IPS DF 6.9 (cell line): ENCODE measurements at regions not wholly inside any gene's neighbourhood (a gene's known extent, or its start where the extent isn't known, plus 50 kb on each side); places are given as distances from the start of the nearest gene placed in this dataset.

Experiments
- DNase-seq: peaks from one replicate; pipeline ENCODE4 v3.0.0-alpha.2; 2013; ENCODE audit warnings: low read depth, low spot score
- H3K27ac ChIP-seq: one replicate; pipeline ENCODE4 v1.5.1; 2013; ENCODE audit warnings: low read length, control low read depth
- H3K27me3 ChIP-seq: 2 replicates; pipeline ENCODE4 v1.6.1; 2013; ENCODE audit warnings: mild to moderate bottlenecking, low read length; ENCODE audit not compliant: control insufficient read depth, insufficient read depth
- H3K36me3 ChIP-seq: 2 replicates; pipeline ENCODE4 v1.6.1; 2013; ENCODE audit warnings: low read length; ENCODE audit not compliant: control insufficient read depth, insufficient read depth
- H3K4me1 ChIP-seq: 2 replicates; pipeline ENCODE4 v1.6.1; 2013; ENCODE audit warnings: low read length; ENCODE audit not compliant: control insufficient read depth, insufficient read depth
- H3K4me3 ChIP-seq: 2 replicates; pipeline ENCODE4 v1.5.1; 2013; ENCODE audit warnings: mild to moderate bottlenecking, low read length
- H3K9me3 ChIP-seq: 2 replicates; pipeline ENCODE4 v1.6.1; 2013; ENCODE audit warnings: low read length, inconsistent platforms; ENCODE audit not compliant: control insufficient read depth, insufficient read depth
- WGBS: extraction: QIAGEN DNeasy Blood & Tissue Kit; methylation state at CpG from one replicate; pipeline ENCODE4 v1.1.7; 2013; ENCODE audit warnings: mixed read lengths, missing lambda C conversion rate; ENCODE audit not compliant: insufficient read length, insufficient coverage; 5-methylcytosine and 5-hydroxymethylcytosine counted together

- no peak overlapping the region for H3K4me3 ChIP-seq
- no peaks in the 10 kb centered on the region for H3K36me3 ChIP-seq
- no peak overlapping the region for H3K27ac ChIP-seq
- H3K27me3 ChIP-seq = no peaks in the 10 kb centered on the region
- WGBS = no CpG with 5 or more reads among the region's 1 CpG
- H3K9me3 ChIP-seq = no peaks in the 10 kb centered on the region
- no peaks in the 10 kb centered on the region for H3K4me1 ChIP-seq
- no peak for DNase-seq
Measured at GRCh38 chr2:41647468-41648050, 400.3 kb upstream of the PKDCC start.

- Histone ChIP-seq H3K4me1 (no peaks in the 10 kb centered on the region), H3K27me3 (no peaks in the 10 kb centered on the region), H3K27ac (no peak overlapping the region), H3K36me3 (no peaks in the 10 kb centered on the region), H3K9me3 (no peaks in the 10 kb centered on the region), H3K4me3 (no peak overlapping the region)
- DNase-seq = no peak
Measured at GRCh38 chr2:41657226-41657625, 390.6 kb upstream of the PKDCC start.

GRCh38 chr2:41659758-41660157 lies 388.1 kb upstream of the PKDCC start:
- no peak overlapping the region for H3K4me3 ChIP-seq
- H3K9me3 ChIP-seq = no peaks in the 10 kb centered on the region
- DNase-seq = no peak
- no peak overlapping the region for H3K27ac ChIP-seq
- H3K36me3 ChIP-seq = no peaks in the 10 kb centered on the region
- no peaks in the 10 kb centered on the region for H3K27me3 ChIP-seq
- no peaks in the 10 kb centered on the region for H3K4me1 ChIP-seq

GRCh38 chr2:41662461-41662860 lies 385.4 kb upstream of the PKDCC start:
- no peaks in the 10 kb centered on the region for H3K27me3 ChIP-seq
- no peak overlapping the region for H3K4me3 ChIP-seq
- no peak overlapping the region for H3K27ac ChIP-seq
- H3K4me1 ChIP-seq = no peaks in the 10 kb centered on the region
- H3K9me3 ChIP-seq = no peaks in the 10 kb centered on the region
- DNase-seq = no peak
- H3K36me3 ChIP-seq = no peaks in the 10 kb centered on the region

GRCh38 chr2:41663056-41663455 lies 384.8 kb upstream of the PKDCC start:
- no peaks in the 10 kb centered on the region for H3K36me3 ChIP-seq

GRCh38 chr2:41668529-41668928 lies 379.3 kb upstream of the PKDCC start:
- H3K27me3 ChIP-seq = no peaks in the 10 kb centered on the region
- H3K27ac ChIP-seq = no peak overlapping the region
- no CpG with 5 or more reads among the region's 2 CpGs for WGBS
- no peak for DNase-seq
- no peaks in the 10 kb centered on the region for H3K9me3 ChIP-seq
- no peaks in the 10 kb centered on the region for H3K36me3 ChIP-seq
- H3K4me3 ChIP-seq = no peak overlapping the region
- no peaks in the 10 kb centered on the region; the same call in 1 of the 2 replicates for H3K4me1 ChIP-seq

More at GRCh38 chr2:41663056-41663455, 384.8 kb upstream of the PKDCC start:
- no peak overlapping the region for H3K27ac ChIP-seq
- no peak for DNase-seq
- WGBS = no CpG with 5 or more reads among the region's 5 CpGs
- H3K4me1 ChIP-seq = no peaks in the 10 kb centered on the region
- no peaks in the 10 kb centered on the region for H3K27me3 ChIP-seq
- H3K4me3 ChIP-seq = no peak overlapping the region
- H3K9me3 ChIP-seq = no peaks in the 10 kb centered on the region

- no peak for DNase-seq
- H3K4me1 ChIP-seq = no peaks in the 10 kb centered on the region
- H3K36me3 ChIP-seq = no peaks in the 10 kb centered on the region
- no CpG with 5 or more reads among the region's 7 CpGs for WGBS
- H3K27ac ChIP-seq = no peak overlapping the region
- H3K4me3 ChIP-seq = no peak overlapping the region
- H3K9me3 ChIP-seq = no peaks in the 10 kb centered on the region
- H3K27me3 ChIP-seq = no peaks in the 10 kb centered on the region
Measured at GRCh38 chr2:41678639-41679038, 369.2 kb upstream of the PKDCC start.

- WGBS = no CpG with 5 or more reads among the region's 2 CpGs
- no peaks in the 10 kb centered on the region for H3K36me3 ChIP-seq
- no peaks in the 10 kb centered on the region for H3K4me1 ChIP-seq
- H3K4me3 ChIP-seq = no peak overlapping the region
- no peaks in the 10 kb centered on the region for H3K27me3 ChIP-seq
- no peak for DNase-seq
- H3K9me3 ChIP-seq = no peaks in the 10 kb centered on the region
- no peak overlapping the region for H3K27ac ChIP-seq
Measured at GRCh38 chr2:41686156-41686555, 361.7 kb upstream of the PKDCC start.

- H3K4me3 ChIP-seq = no peak overlapping the region
- WGBS = no CpG with 5 or more reads among the region's 1 CpG
- H3K36me3 ChIP-seq = no peaks in the 10 kb centered on the region
- no peak overlapping the region for H3K27ac ChIP-seq
- H3K27me3 ChIP-seq = no peaks in the 10 kb centered on the region
- no peaks in the 10 kb centered on the region for H3K9me3 ChIP-seq
- no peaks in the 10 kb centered on the region for H3K4me1 ChIP-seq
- DNase-seq = no peak
Measured at GRCh38 chr2:41691561-41691960, 356.3 kb upstream of the PKDCC start.

GRCh38 chr2:41694536-41695049 lies 353.2 kb upstream of the PKDCC start:
- Histone ChIP-seq H3K36me3 (no peaks in the 10 kb centered on the region), H3K27me3 (no peaks in the 10 kb centered on the region), H3K9me3 (no peaks in the 10 kb centered on the region), H3K4me3 (no peak overlapping the region), H3K27ac (no peak overlapping the region), H3K4me1 (no peaks in the 10 kb centered on the region)
- DNase-seq = no peak
- WGBS = no CpG with 5 or more reads among the region's 4 CpGs
